NB4 (cell line): ENCODE measurements at regions not wholly inside any gene's neighbourhood (a gene's known extent, or its start where the extent isn't known, plus 50 kb on each side); places are given as distances from the start of the nearest gene placed in this dataset.
"Not testable (repeated sequence)": the region's sequence is repeated elsewhere in the genome, so short reads cannot be mapped to it uniquely, and the experiment has no call there.

Source experiments
- DNase-seq: peaks from one replicate; pipeline ENCODE4 v3.0.0; 2010; ENCODE audit warnings: low read depth
- H3K4me3 ChIP-seq: one replicate; pipeline ENCODE4 v1.5.1; 2011; ENCODE audit warnings: mild to moderate bottlenecking, low read depth, low read length, moderate library complexity
- MYC ChIP-seq: IDR thresholded peaks from 2 replicates; pipeline ENCODE4 v1.6.1; 2011; ENCODE audit warnings: low read depth, low read length
- POLR2A ChIP-seq: IDR thresholded peaks from 2 replicates; pipeline ENCODE4 v1.6.1; 2011; ENCODE audit warnings: mild to moderate bottlenecking; ENCODE audit not compliant: insufficient read length; ENCODE audit errors: extremely low read depth
- TF ChIP-seq, protein P1 (sequence below): IDR thresholded peaks from one replicate; pipeline ENCODE4 v1.5.1; 2012; ENCODE audit warnings: low read depth, low read length
- TF ChIP-seq, protein P2 (sequence below): IDR thresholded peaks from 2 replicates; pipeline ENCODE4 v1.6.1; 2011; ENCODE audit warnings: low read depth, low read length

GRCh38 chr11:90423378-90423777, 200.5 kb upstream of the CHORDC1 start:
- no peak overlapping the region for H3K4me3 ChIP-seq
- no peak for DNase-seq
- TF ChIP-seq, protein P1, sequence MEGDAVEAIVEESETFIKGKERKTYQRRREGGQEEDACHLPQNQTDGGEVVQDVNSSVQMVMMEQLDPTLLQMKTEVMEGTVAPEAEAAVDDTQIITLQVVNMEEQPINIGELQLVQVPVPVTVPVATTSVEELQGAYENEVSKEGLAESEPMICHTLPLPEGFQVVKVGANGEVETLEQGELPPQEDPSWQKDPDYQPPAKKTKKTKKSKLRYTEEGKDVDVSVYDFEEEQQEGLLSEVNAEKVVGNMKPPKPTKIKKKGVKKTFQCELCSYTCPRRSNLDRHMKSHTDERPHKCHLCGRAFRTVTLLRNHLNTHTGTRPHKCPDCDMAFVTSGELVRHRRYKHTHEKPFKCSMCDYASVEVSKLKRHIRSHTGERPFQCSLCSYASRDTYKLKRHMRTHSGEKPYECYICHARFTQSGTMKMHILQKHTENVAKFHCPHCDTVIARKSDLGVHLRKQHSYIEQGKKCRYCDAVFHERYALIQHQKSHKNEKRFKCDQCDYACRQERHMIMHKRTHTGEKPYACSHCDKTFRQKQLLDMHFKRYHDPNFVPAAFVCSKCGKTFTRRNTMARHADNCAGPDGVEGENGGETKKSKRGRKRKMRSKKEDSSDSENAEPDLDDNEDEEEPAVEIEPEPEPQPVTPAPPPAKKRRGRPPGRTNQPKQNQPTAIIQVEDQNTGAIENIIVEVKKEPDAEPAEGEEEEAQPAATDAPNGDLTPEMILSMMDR: no peak
- TF ChIP-seq POLR2A (no peak), MYC (no peak)
- TF ChIP-seq, protein P2, sequence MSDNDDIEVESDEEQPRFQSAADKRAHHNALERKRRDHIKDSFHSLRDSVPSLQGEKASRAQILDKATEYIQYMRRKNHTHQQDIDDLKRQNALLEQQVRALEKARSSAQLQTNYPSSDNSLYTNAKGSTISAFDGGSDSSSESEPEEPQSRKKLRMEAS: no peak

- DNase-seq, H3K4me3 ChIP-seq: not testable (repeated sequence)
Observed at GRCh38 chr11:90422787-90423186, 199.9 kb upstream of the CHORDC1 start.

DNA sequence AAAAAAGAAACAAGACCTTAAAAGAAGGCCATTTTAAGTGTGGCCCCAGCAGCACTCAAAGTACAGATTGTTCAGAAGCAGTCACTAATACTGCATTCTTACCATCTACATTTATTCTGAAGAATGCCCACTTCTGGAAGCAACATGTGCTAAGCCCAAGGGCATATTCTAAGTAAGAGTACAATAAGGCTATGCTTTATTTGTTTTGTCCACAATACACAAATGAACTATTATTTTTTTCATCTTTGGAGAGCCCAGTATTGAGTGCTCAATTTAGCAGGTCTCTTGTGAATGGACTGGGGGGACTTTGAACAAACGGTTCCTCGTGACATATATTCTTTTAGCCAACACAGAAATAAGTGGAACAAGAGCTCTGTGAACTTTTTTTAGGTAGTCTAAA, 191.4 kb upstream of the CHORDC1 start:
- H3K4me3 ChIP-seq: no peak overlapping the region
- DNase-seq: no peak
- TF ChIP-seq POLR2A (no peak), MYC (no peak)
- TF ChIP-seq, protein P1: no peak
- TF ChIP-seq, protein P2: no peak

DNA sequence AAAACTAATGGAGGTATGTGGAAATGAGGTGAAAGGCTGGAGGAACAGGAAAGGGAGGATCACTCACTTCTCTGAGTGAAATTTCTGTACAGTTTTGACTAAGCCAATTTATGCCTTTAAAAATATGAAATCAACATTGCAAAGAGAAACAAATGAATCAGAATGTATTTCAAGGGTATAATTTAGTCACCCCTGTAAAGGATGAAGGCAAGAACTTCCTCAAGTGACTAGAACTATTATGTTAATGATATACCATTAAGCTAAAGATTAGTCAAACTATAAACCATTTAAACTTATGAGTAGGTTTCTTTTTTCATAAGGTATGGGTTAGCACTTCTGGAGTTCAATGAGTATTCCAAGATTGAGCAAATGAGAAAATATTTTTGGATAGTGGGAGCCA, 184.5 kb upstream of the CHORDC1 start:
- DNase-seq: no peak
- TF ChIP-seq POLR2A (no peak), MYC (no peak)
- TF ChIP-seq, protein P2: no peak
- TF ChIP-seq, protein P1: no peak
- H3K4me3 ChIP-seq: no peak overlapping the region

DNA sequence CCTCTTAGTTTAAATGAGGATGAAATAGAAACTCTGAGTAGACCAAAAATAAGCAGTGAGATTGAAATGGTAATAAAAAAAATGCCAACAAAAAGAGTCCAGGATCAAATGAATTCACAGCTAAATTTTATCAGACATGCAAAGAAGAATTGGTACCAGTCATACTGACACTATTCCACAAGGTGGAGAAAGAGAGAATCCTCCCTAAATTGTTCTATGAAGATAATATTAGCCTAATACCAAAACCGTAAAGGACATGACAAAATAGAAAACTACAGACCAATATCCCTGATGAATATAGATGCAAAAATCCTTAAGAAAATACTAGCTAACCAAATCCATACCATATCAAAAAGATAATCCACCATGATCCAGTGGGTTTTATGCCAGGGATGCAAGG, 169.8 kb upstream of the CHORDC1 start:
- no peak overlapping the region for H3K4me3 ChIP-seq
- DNase-seq: no peak
- TF ChIP-seq, protein P1: no peak
- no peak for TF ChIP-seq POLR2A
- TF ChIP-seq, protein P2: no peak
- no peak for TF ChIP-seq MYC

DNA sequence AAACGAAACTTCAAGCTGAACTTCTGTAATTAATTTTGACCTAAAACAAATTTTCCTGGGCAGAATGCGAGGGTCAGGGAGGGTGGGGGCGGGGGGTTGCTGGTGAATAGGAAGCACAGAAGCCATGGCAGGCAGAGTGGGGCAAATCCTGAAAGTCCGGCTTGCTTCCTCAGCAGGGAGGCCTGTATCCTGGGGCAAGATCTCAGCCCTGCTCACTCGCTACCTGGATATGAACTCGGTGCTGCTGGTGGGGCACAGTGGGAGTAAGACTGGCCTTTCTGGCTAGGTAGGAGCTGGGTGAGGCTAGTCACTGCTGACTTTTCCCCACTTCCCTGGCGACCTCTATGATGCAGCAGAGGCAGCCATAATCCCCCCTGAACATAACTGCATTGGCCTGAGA, 168.9 kb upstream of the CHORDC1 start:
- TF ChIP-seq, protein P2: no peak
- no peak for TF ChIP-seq POLR2A
- TF ChIP-seq, protein P1: no peak
- TF ChIP-seq MYC: no peak
- DNase-seq: no peak
- no peak overlapping the region for H3K4me3 ChIP-seq
